Skeletal muscle tissue (tissue), 3 donors: ENCODE measurements at regions not wholly inside any gene's neighbourhood (a gene's known extent, or its start where the extent isn't known, plus 50 kb on each side); places are given as distances from the start of the nearest gene placed in this dataset.

ENCODE experiments used
- H3K27ac ChIP-seq: one replicate; pipeline ENCODE4 v1.7.0; 2013; ENCODE audit warnings: mild to moderate bottlenecking, low read depth, low read length, inconsistent platforms
- H3K27me3 ChIP-seq, 3 donors: one replicate each; pipeline ENCODE4 v1.7.0; 2013; ENCODE audit warnings: low read length in 3 of 3; ENCODE audit not compliant: control insufficient read depth in 3 of 3, insufficient read depth in 3 of 3
- H3K36me3 ChIP-seq, 3 donors: one replicate each; pipeline ENCODE4 v1.7.0; 2013; ENCODE audit warnings: low read length in 3 of 3; ENCODE audit not compliant: control insufficient read depth in 3 of 3, insufficient read depth in 3 of 3
- H3K4me1 ChIP-seq, 3 donors: one replicate each; pipeline ENCODE4 v1.7.0; 2013; ENCODE audit warnings: low read length in 3 of 3, mild to moderate bottlenecking in 3 of 3; ENCODE audit not compliant: control insufficient read depth in 3 of 3, insufficient read depth in 3 of 3
- H3K4me3 ChIP-seq, 3 donors: one replicate each; pipeline ENCODE4 v1.7.0; 2013; ENCODE audit warnings: low read length in 3 of 3
- H3K9ac ChIP-seq, 3 donors: one replicate each; pipeline ENCODE4 v1.7.0; 2013; ENCODE audit warnings: low read length in 3 of 3, mild to moderate bottlenecking in 3 of 3, moderate library complexity in 2 of 3, low read depth in 1 of 3
- H3K9me3 ChIP-seq, 3 donors: one replicate each; pipeline ENCODE4 v1.7.0; 2013; ENCODE audit warnings: low read length in 3 of 3; ENCODE audit not compliant: control insufficient read depth in 3 of 3
- donor health status: Osteomylitis.

GRCh38 chr14:55976219-55976618 is 142.0 kb upstream of the PELI2 start:
- Histone ChIP-seq H3K36me3 (no peaks in the 10 kb centered on the region), H3K9ac (no peak overlapping the region), H3K27me3 (no peaks in the 10 kb centered on the region), H3K4me1 (peaks cover 0 to 16% (median 5%) of the 10 kb centered on the region in 3 donors), H3K9me3 (peaks cover 0 to 4% (median 0%) of the 10 kb centered on the region in 3 donors), H3K4me3 (no peak overlapping the region), H3K27ac (no peak overlapping the region)

GRCh38 chr14:55976655-55977054 is 141.6 kb upstream of the PELI2 start:
- no peak overlapping the region for H3K27ac ChIP-seq

DNA sequence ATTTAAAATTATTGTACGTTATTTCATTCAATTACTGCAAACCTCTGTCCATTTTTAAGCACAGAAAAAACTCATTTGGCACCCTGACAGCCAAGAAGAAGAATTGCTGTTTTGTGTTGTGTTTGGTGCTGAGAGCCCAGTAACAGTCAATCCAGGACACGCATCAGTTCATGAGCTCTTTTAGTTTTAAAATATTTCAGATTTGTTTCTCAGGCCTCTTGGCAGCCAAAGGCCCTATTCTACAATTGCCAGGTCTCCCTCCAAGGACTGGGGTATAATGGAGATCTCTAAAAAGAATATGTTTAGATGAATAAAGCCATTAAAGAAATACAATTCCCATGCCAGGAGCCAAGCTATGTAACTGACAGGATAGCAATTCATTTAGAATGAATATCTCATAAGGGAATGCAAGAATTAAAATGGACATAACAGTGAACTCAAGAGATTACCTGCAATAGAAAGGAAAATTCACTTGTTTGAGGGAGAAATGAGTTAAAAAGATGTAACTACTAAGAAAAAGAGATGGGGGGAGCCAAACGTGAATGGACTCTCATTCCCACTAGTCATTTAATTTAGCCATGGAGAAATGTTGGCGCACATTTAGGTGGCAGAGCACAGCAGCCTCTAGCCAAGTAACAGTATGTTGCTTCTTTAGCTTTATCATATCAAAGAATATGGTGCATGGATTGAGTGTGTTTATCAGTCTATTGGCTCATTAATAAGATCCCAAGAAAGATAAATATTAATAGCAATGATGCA is 140.6 kb upstream of the PELI2 start:
- Histone ChIP-seq H3K27me3 (no peaks in the 10 kb centered on the region), H3K27ac (no peak overlapping the region), H3K9ac (no peak overlapping the region), H3K4me1 (peaks cover 0 to 16% (median 5%) of the 10 kb centered on the region in 3 donors), H3K36me3 (no peaks in the 10 kb centered on the region), H3K9me3 (peaks cover 0 to 4% (median 0%) of the 10 kb centered on the region in 3 donors), H3K4me3 (no peak overlapping the region)

More at GRCh38 chr14:55976655-55977054, 141.6 kb upstream of the PELI2 start:
- Histone ChIP-seq H3K27me3 (no peaks in the 10 kb centered on the region), H3K4me1 (peaks cover 0 to 16% (median 5%) of the 10 kb centered on the region in 3 donors), H3K36me3 (no peaks in the 10 kb centered on the region), H3K4me3 (no peak overlapping the region), H3K9ac (no peak overlapping the region), H3K9me3 (peaks cover 0 to 4% (median 0%) of the 10 kb centered on the region in 3 donors)

- no peak overlapping the region for H3K27ac ChIP-seq
- H3K27me3 ChIP-seq, result no peaks in the 10 kb centered on the region
- H3K4me3 ChIP-seq, result no peak overlapping the region
- H3K4me1 ChIP-seq, result peaks cover 0 to 15% (median 5%) of the 10 kb centered on the region in 3 donors
- no peaks in the 10 kb centered on the region for H3K36me3 ChIP-seq
- H3K9ac ChIP-seq, result no peak overlapping the region
- H3K9me3 ChIP-seq, result peaks cover 0 to 4% (median 0%) of the 10 kb centered on the region in 3 donors
These were observed 139.1 kb upstream of the PELI2 start for GRCh38 chr14:55979096-55979495.

- Histone ChIP-seq H3K27me3 (peaks cover 0 to 3% (median 1%) of the 10 kb centered on the region in 3 donors), H3K27ac (no peak overlapping the region), H3K4me3 (no peak overlapping the region), H3K9ac (no peak overlapping the region), H3K36me3 (no peaks in the 10 kb centered on the region), H3K4me1 (peaks cover 0 to 8% (median 5%) of the 10 kb centered on the region in 3 donors), H3K9me3 (peaks cover 0 to 4% (median 0%) of the 10 kb centered on the region in 3 donors)
These were observed 138.4 kb upstream of the PELI2 start for GRCh38 chr14:55979781-55980180.

GRCh38 chr14:55980970-55981369 is 137.2 kb upstream of the PELI2 start:
- Histone ChIP-seq H3K27me3 (peaks cover 2 to 4% (median 2%) of the 10 kb centered on the region in 3 donors), H3K27ac (no peak overlapping the region), H3K36me3 (no peaks in the 10 kb centered on the region), H3K4me1 (peaks cover 0 to 5% (median 0%) of the 10 kb centered on the region in 3 donors), H3K9me3 (peaks cover 0 to 4% (median 0%) of the 10 kb centered on the region in 3 donors), H3K9ac (no peak overlapping the region), H3K4me3 (no peak overlapping the region)

GRCh38 chr14:55986069-55986468 is 132.1 kb upstream of the PELI2 start:
- Histone ChIP-seq H3K9ac (no peak overlapping the region), H3K4me1 (no peaks in the 10 kb centered on the region), H3K9me3 (no peaks in the 10 kb centered on the region), H3K4me3 (no peak overlapping the region), H3K27ac (no peak overlapping the region), H3K36me3 (no peaks in the 10 kb centered on the region), H3K27me3 (peaks cover 2 to 5% (median 4%) of the 10 kb centered on the region in 3 donors)

DNA sequence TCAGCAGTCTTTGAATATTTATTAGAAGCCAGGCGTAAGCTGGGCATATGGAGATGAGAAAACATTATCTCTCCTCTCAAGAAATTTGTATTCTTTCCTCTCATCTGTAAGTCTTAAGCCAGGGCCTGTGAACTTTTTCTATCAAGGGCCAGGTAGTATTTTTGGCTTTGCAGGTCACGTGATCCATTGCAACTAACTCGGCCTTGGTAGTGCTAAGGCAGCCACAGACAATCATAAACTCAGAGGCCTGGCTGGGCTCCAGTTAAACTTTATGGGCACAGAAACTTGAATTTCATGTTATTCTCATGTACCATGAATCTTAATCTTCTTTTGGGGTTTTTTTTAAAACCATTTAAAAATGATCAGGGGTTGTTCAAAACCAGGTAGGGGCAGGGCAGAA is 117.4 kb upstream of the PELI2 start:
- H3K27me3 ChIP-seq, result no peaks in the 10 kb centered on the region
- H3K9ac ChIP-seq, result no peak overlapping the region
- H3K4me1 ChIP-seq, result peaks cover 0 to 2% (median 0%) of the 10 kb centered on the region in 3 donors
- H3K36me3 ChIP-seq, result no peaks in the 10 kb centered on the region
- no peak overlapping the region for H3K27ac ChIP-seq
- H3K4me3 ChIP-seq, result no peak overlapping the region
- H3K9me3 ChIP-seq, result no peaks in the 10 kb centered on the region

DNA sequence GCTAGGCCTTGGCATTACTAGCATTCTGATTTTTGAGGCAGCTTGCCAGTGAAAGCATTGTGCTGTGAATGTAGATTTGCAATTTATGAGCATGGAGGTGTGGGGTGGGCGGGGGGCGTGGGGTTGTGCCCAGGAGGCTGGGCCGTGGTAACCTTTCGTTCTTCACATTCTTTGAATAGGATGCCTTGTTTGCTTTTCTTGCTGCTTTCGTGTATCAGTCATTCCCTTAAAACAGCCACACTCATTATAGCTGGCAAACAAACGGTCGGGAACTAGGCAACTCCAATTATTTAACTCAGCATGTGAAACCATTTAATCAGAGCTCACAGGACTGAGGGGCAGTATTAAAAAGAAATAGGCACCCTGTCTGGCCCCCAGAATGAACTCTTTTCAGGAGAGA is 115.9 kb upstream of the PELI2 start:
- Histone ChIP-seq H3K27ac (no peak overlapping the region), H3K27me3 (no peaks in the 10 kb centered on the region), H3K9ac (no peak overlapping the region), H3K9me3 (no peaks in the 10 kb centered on the region), H3K36me3 (no peaks in the 10 kb centered on the region), H3K4me1 (peaks cover 0 to 2% (median 0%) of the 10 kb centered on the region in 3 donors), H3K4me3 (no peak overlapping the region)

GRCh38 chr14:56002876-56003625 is 115.2 kb upstream of the PELI2 start:
- H3K4me3 ChIP-seq, result no peak overlapping the region
- peaks cover 0 to 2% (median 0%) of the 10 kb centered on the region in 3 donors for H3K4me1 ChIP-seq
- H3K27me3 ChIP-seq, result no peaks in the 10 kb centered on the region
- H3K36me3 ChIP-seq, result no peaks in the 10 kb centered on the region
- H3K9ac ChIP-seq, result no peak overlapping the region
- no peaks in the 10 kb centered on the region for H3K9me3 ChIP-seq
- H3K27ac ChIP-seq, result no peak overlapping the region
